Fibroblast of pulmonary artery (primary cell): ENCODE measurements at regions not wholly inside any gene's neighbourhood (a gene's known extent, or its start where the extent isn't known, plus 50 kb on each side); places are given as distances from the start of the nearest gene placed in this dataset.
"Not testable (repeated sequence)": the region's sequence is repeated elsewhere in the genome, so short reads cannot be mapped to it uniquely, and the experiment has no call there.

ENCODE experiments used
- DNase-seq: peaks from one replicate; pipeline ENCODE4 v3.0.0-alpha.2; 2010; ENCODE audit warnings: low read depth
- H3K4me3 ChIP-seq: replicated peaks from 2 replicates; pipeline ENCODE4 v1.5.1; 2011; ENCODE audit warnings: low read depth, mild to moderate bottlenecking, control low read depth, low read length, moderate library complexity
- TF ChIP-seq, protein P1 (sequence below): IDR thresholded peaks from 2 replicates; pipeline ENCODE4 v1.5.1; 2011; ENCODE audit warnings: mild to moderate bottlenecking, control low read depth, low read length, inconsistent platforms; ENCODE audit errors: missing control alignments

GRCh38 chr18:28740575-28740974 lies 563.6 kb upstream of the CDH2 start:
- no peak for DNase-seq
- no peak overlapping the region for H3K4me3 ChIP-seq
- TF ChIP-seq, protein P1, sequence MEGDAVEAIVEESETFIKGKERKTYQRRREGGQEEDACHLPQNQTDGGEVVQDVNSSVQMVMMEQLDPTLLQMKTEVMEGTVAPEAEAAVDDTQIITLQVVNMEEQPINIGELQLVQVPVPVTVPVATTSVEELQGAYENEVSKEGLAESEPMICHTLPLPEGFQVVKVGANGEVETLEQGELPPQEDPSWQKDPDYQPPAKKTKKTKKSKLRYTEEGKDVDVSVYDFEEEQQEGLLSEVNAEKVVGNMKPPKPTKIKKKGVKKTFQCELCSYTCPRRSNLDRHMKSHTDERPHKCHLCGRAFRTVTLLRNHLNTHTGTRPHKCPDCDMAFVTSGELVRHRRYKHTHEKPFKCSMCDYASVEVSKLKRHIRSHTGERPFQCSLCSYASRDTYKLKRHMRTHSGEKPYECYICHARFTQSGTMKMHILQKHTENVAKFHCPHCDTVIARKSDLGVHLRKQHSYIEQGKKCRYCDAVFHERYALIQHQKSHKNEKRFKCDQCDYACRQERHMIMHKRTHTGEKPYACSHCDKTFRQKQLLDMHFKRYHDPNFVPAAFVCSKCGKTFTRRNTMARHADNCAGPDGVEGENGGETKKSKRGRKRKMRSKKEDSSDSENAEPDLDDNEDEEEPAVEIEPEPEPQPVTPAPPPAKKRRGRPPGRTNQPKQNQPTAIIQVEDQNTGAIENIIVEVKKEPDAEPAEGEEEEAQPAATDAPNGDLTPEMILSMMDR: no peak

GRCh38 chr18:28736951-28737350 lies 560.0 kb upstream of the CDH2 start:
- no peak overlapping the region for H3K4me3 ChIP-seq
- TF ChIP-seq, protein P1: no peak
- DNase-seq: no peak

GRCh38 chr18:28736223-28736622 lies 559.3 kb upstream of the CDH2 start:
- no peak overlapping the region for H3K4me3 ChIP-seq
- TF ChIP-seq, protein P1: no peak
- DNase-seq: no peak

GRCh38 chr18:28735731-28736130 lies 558.8 kb upstream of the CDH2 start:
- TF ChIP-seq, protein P1: no peak
- peak; percentile 96 for DNase-seq
- H3K4me3 ChIP-seq: no peak overlapping the region

- H3K4me3 ChIP-seq: no peak overlapping the region
- peak; percentile 30 for DNase-seq
- TF ChIP-seq, protein P1: no peak
These were observed 552.4 kb upstream of the CDH2 start for GRCh38 chr18:28729321-28729720.

DNA sequence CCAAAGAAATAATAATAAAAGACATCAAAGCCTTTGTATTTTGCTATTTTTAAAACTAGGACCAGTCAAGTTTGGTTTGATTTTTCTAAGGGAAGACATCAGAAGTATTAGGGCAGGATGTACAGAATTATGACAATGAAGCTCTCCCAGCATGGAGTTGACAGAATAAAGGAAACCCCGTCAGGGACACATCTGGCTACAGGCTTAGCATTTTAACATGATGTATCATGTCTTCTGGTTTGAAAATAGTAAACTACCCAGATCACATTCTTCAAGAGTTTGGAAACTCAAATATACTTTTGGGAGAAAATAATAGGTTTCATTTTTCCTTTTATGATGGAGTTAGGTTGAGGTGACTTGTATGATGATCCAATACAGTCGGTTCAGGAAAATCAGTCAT lies 552.0 kb upstream of the CDH2 start:
- no peak overlapping the region for H3K4me3 ChIP-seq
- DNase-seq: peak; percentile 36
- TF ChIP-seq, protein P1: no peak

DNA sequence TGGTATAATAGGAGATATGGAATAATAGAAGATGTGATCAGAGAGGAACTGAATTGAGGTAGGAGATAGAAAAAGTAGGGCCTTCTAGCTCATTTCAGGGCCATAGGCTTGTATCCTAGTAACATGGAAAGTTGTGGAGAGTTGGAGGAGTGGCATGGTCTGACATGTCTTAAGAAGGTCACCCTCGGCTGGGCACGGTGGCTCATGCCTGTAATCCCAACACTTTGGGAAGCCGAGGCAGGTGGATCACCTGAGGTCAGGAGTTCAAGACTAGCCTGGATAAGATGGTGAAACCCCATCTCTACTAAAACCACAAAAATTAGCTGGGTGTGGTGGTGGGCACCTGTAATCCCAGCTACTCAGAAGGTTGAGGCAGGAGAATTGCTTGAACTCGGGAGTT lies 550.3 kb upstream of the CDH2 start:
- not testable (repeated sequence) for H3K4me3 ChIP-seq

More for the DNA sequence above, 550.3 kb upstream of the CDH2 start:
- not testable (repeated sequence) for DNase-seq
